ENCODE measurements at regions not wholly inside any gene's neighbourhood (a gene's known extent, or its start where the extent isn't known, plus 50 kb on each side); places are given as distances from the start of the nearest gene placed in this dataset.

DNA sequence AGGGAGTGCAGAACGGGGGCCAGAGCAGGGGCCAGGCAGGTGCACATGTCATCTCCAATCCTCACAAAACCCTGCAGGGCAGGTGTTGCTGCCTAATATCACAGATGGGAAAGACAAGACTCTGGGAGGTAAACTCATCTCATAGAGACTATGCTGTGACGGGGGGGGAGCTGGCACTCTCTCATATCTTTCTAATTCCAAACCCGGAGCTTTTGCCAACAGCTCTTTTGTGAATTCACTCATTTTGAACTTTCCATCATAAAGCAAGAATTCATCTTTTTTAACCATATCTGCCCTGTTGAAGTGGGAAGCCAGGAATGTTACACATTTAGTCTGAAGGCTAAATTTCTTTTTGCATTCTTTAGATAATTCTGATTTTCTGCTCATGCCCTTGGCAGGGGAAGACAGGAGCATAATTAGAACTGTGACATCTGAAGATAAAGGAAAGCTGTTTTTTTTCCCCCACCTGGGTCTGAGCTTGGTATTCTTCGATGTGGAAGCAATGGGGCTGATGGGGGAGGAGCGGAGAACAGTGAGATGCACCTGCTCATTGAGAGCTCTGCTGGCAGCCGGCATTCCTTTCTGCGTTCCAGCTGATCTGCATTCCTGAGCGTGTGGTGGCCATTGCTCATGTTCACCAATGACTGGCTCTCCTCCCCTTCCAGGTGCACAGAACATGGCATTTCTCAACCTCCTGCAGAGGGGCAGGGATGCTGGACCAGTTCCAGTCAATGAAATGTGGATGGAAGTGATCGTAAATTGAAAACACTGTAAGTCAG, 159.2 kb downstream of the NSG2 start:
- ATAC-seq (ENCODE audit: low FRiP score) (no peak), DNase-seq (ENCODE audit: low spot score) (no peak)
- TF ChIP-seq, protein P1, sequence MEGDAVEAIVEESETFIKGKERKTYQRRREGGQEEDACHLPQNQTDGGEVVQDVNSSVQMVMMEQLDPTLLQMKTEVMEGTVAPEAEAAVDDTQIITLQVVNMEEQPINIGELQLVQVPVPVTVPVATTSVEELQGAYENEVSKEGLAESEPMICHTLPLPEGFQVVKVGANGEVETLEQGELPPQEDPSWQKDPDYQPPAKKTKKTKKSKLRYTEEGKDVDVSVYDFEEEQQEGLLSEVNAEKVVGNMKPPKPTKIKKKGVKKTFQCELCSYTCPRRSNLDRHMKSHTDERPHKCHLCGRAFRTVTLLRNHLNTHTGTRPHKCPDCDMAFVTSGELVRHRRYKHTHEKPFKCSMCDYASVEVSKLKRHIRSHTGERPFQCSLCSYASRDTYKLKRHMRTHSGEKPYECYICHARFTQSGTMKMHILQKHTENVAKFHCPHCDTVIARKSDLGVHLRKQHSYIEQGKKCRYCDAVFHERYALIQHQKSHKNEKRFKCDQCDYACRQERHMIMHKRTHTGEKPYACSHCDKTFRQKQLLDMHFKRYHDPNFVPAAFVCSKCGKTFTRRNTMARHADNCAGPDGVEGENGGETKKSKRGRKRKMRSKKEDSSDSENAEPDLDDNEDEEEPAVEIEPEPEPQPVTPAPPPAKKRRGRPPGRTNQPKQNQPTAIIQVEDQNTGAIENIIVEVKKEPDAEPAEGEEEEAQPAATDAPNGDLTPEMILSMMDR (IDR thresholded peaks at IDR 0.05) = no peak

DNA sequence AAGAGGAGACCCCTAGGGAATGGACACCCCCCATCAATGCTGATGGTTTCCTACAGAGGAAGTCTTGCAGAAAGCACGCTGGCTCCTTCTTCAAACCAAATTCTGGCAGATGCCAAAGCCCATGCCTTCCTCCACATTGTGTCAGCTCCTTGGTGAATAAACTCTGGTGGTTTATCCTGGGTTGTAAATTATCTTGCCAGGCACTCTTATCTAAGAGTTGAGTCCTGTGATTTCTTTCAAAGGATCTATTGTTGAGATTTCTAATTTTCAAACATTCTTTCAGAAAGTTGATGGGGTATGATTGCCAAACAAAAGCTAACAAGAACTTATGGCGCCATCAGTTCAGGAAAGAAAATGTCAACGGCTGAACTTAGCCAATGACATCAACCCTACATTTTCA, 160.4 kb downstream of the NSG2 start:
- no peak for ATAC-seq (ENCODE audit: low FRiP score)
- TF ChIP-seq, protein P1 (IDR thresholded peaks at IDR 0.05) = no peak
- no peak for DNase-seq (ENCODE audit: low spot score)

DNA sequence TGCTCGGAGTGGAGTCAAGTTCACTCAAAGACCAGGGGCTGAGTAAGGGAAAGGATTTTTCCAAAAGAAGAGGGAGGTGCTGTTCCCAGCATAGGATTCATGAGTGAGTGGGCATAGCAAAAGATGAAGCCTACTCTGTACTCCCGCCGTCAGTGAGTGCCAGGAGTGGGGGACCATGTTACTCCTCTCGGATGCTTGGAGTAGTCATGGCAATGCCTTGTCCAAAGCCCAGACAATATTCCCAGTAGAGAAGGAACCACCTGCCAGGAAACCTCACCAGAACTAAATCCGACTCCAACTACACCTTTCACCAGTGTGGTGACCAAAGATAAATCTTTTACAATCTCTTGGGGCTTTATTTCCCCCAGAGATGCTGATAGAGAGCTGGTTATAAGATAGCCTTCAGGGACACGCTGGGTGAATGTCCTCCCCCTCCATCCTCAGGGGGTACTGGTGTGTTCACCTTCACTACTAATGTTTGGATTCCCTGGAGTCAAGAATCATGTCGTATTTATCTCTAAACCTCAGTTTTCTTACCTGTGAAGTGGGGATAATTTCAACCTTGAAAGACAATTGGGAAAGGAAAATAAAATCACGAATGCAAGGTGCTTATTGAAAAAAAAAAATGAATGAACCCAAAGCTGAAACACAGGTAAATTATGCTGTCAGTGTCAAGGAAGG, 165.2 kb downstream of the NSG2 start:
- ATAC-seq (ENCODE audit: low FRiP score) = no peak
- TF ChIP-seq, protein P1 (IDR thresholded peaks at IDR 0.05) = no peak
- DNase-seq (ENCODE audit: low spot score) = no peak

DNA sequence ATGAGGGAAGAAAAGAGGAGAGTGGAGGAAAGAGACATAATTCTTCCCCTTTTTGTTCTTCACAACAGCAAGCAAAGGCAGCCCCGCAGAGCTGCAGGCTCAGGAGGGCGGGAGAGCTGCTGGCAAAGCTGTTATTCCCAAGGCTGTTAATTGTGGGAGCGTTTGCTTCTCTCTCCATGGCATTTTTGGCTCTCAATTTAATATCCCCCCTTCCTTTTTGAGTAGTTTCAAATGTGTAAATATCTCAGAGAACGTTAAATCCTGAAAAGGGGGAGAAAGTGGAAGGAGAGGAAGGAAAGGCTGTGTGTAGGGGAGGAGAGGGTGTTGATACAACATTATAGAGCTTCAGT, 165.7 kb downstream of the NSG2 start:
- TF ChIP-seq, protein P1 (IDR thresholded peaks at IDR 0.05) = no peak
- DNase-seq (ENCODE audit: low spot score) (no peak), ATAC-seq (ENCODE audit: low FRiP score) (no peak)

DNA sequence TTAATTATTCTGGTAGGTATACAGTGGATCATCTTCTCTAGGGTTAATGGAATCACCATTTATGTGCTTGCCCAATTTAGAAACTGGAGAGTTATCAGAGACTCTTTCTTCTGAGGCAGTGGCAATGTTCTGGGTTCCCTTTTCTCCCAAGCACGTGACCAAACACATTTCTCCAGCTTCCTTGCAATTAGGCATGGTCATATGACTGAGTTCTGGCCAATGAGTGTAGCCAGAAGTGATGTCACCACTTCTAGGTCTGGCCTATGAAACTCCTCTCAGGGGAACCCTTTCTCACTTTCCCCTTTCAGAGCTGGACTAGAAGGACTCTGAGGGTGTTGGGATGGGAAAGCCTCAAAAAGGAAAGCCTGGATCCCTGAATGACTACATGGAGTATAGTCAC, 172.0 kb downstream of the NSG2 start:
- ATAC-seq (ENCODE audit: low FRiP score) = no peak

DNA sequence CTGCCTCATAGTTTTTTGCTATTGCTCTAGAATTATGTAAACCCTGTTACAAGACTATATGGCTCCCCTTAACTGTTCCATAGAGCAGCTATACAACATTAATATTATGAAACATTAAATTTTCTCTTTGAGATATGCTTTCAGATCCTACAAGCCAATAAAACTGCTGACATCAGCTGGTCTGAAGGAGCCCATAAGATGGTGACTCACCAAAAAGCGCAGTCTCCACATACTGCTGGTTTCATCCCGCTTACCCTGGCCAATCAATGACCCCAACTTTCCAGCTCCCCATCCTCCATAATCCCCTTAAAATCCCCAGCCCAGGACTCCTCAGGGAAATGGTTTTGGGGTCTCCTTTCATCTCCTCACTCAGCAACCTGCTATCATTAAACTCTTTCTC, 172.7 kb downstream of the NSG2 start:
- DNase-seq (ENCODE audit: low spot score) = no peak
- no peak for ATAC-seq (ENCODE audit: low FRiP score)
- TF ChIP-seq, protein P1 (IDR thresholded peaks at IDR 0.05) = no peak

More for the DNA sequence above, 172.0 kb downstream of the NSG2 start:
- TF ChIP-seq, protein P1 (IDR thresholded peaks at IDR 0.05) = no peak
- DNase-seq (ENCODE audit: low spot score) = no peak

DNA sequence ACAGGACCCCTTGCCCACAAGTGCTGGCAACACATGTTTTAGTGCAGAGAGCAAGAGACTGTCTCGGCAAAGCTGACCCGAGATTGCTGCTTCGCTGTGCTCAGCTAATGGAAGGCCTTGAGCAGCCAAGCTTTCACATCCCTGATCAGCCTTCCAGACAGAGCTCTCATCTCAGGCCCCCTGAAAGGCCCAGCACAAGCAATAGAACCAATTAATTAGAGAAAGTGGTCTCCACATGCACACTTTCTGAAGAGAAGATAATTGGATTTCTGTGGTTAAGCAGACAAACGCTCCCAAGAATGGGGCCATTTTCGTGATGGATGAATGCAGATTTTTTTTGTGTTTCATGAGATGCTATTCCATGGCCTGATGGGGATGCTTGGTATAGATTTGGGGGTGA, 174.9 kb downstream of the NSG2 start:
- no peak for ATAC-seq (ENCODE audit: low FRiP score)

More for the DNA sequence above, 174.9 kb downstream of the NSG2 start:
- no peak for DNase-seq (ENCODE audit: low spot score)
- TF ChIP-seq, protein P1 (IDR thresholded peaks at IDR 0.05) = no peak
